Fibroblast of lung (primary cell): ENCODE measurements at regions not wholly inside any gene's neighbourhood (a gene's known extent, or its start where the extent isn't known, plus 50 kb on each side); places are given as distances from the start of the nearest gene placed in this dataset.

Source experiments
- DNase-seq, 2 donors: peaks; one replicate each; pipeline versions ENCODE4 v3.0.0 to v3.0.0-alpha.2; 2010; ENCODE audit warnings: low read depth in 2 of 2
- H2AFZ ChIP-seq: 2 replicates; pipeline ENCODE4 v1.5.1; 2012; ENCODE audit warnings: low read length, control low read depth, inconsistent platforms
- H3K27ac ChIP-seq: 2 replicates; pipeline ENCODE4 v1.5.1; 2011; ENCODE audit warnings: low read length, control low read depth; ENCODE audit not compliant: insufficient read depth
- H3K27me3 ChIP-seq: 2 replicates; pipeline ENCODE4 v1.5.1; 2011; ENCODE audit warnings: mild to moderate bottlenecking, low read length; ENCODE audit not compliant: control insufficient read depth, insufficient read depth
- H3K36me3 ChIP-seq: 2 replicates; pipeline ENCODE4 v1.5.1; 2011; ENCODE audit warnings: low read length; ENCODE audit not compliant: control insufficient read depth, insufficient read depth
- H3K4me1 ChIP-seq: 2 replicates; pipeline ENCODE4 v1.5.1; 2011; ENCODE audit warnings: low read length; ENCODE audit not compliant: control insufficient read depth, insufficient read depth; ENCODE audit errors: extremely low read depth
- H3K4me2 ChIP-seq: 2 replicates; pipeline ENCODE4 v1.5.1; 2011; ENCODE audit warnings: low read length, control low read depth; ENCODE audit not compliant: insufficient read depth; ENCODE audit errors: extremely low read depth
- H3K4me3 ChIP-seq, 4 experiments: fragments of 200-600 bp in 1 of 4; sonication (generic) in 1 of 4; replicated peaks in 1 of 4; 2 replicates each; pipeline ENCODE4 v1.5.1; 2011 to 2016; ENCODE audit warnings: low read length in 4 of 4, low read depth in 3 of 4, mild to moderate bottlenecking in 3 of 4, control low read depth in 2 of 4, inconsistent platforms in 1 of 4, mixed read lengths in 1 of 4; ENCODE audit not compliant: insufficient read depth in 1 of 4; ENCODE audit errors: control extremely low read depth in 1 of 4
- H3K79me2 ChIP-seq: 2 replicates; pipeline ENCODE4 v1.5.1; 2012; ENCODE audit warnings: mild to moderate bottlenecking, low read length, inconsistent platforms; ENCODE audit not compliant: control insufficient read depth, insufficient read depth
- H3K9ac ChIP-seq: 2 replicates; pipeline ENCODE4 v1.5.1; 2011; ENCODE audit warnings: mild to moderate bottlenecking, low read length, control low read depth; ENCODE audit not compliant: insufficient read depth
- H3K9me3 ChIP-seq: 2 replicates; pipeline ENCODE4 v1.5.1; 2012; ENCODE audit warnings: low read depth, low read length; ENCODE audit not compliant: control insufficient read depth, insufficient read depth
- H4K20me1 ChIP-seq: 2 replicates; pipeline ENCODE4 v1.5.1; 2011; ENCODE audit warnings: low read length; ENCODE audit not compliant: control insufficient read depth, insufficient read depth; ENCODE audit errors: extremely low read depth
- EZH2 ChIP-seq: IDR thresholded peaks from 2 replicates; pipeline ENCODE4 v1.5.1; 2012; ENCODE audit warnings: low read length, control low read depth, mild to moderate bottlenecking; ENCODE audit errors: missing control alignments
- TF ChIP-seq, protein P1 (sequence below), 2 donors: IDR thresholded peaks in 1 of 2; conservative IDR thresholded peaks in 1 of 2; 1 replicate in 1 of 2; 2 replicates in 1 of 2; pipeline ENCODE4 v1.5.1; 2011 to 2012; ENCODE audit warnings: low read length in 2 of 2, control low read depth in 1 of 2, inconsistent platforms in 1 of 2, low read depth in 1 of 2, mild to moderate bottlenecking in 1 of 2

DNA sequence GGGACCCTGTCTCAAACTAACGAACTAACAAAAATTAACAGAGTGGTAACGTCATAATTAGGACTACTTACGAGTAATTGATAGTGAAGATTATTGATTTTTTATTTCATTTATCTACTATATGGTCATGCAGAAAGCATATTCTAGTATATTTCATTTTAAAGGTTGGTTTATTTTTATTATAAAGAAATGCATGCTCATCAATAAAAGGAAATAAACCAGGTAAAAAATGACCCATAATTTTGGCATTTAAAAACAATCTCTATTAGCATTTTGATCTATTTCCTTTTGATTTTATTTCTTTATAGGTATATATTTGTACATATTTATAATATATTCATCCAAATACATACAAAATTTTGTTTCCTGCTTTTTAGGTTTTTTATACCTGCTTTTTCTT is 401.4 kb upstream of the ID4 start:
- TF ChIP-seq, protein P1, sequence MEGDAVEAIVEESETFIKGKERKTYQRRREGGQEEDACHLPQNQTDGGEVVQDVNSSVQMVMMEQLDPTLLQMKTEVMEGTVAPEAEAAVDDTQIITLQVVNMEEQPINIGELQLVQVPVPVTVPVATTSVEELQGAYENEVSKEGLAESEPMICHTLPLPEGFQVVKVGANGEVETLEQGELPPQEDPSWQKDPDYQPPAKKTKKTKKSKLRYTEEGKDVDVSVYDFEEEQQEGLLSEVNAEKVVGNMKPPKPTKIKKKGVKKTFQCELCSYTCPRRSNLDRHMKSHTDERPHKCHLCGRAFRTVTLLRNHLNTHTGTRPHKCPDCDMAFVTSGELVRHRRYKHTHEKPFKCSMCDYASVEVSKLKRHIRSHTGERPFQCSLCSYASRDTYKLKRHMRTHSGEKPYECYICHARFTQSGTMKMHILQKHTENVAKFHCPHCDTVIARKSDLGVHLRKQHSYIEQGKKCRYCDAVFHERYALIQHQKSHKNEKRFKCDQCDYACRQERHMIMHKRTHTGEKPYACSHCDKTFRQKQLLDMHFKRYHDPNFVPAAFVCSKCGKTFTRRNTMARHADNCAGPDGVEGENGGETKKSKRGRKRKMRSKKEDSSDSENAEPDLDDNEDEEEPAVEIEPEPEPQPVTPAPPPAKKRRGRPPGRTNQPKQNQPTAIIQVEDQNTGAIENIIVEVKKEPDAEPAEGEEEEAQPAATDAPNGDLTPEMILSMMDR (conservative IDR thresholded peaks at IDR 0.05 in 1 of 2, IDR thresholded peaks at IDR 0.05 in 1 of 2; ENCODE audit: low read depth in 1 of 2, low read length in 2 of 2): no peak
- no peak for TF ChIP-seq EZH2
- Histone ChIP-seq H3K27me3 (no peaks in the 10 kb centered on the region), H3K4me3 (no peak overlapping the region), H4K20me1 (no peaks in the 10 kb centered on the region), H3K79me2 (no peaks in the 10 kb centered on the region), H3K4me1 (no peaks in the 10 kb centered on the region), H3K9me3 (no peaks in the 10 kb centered on the region), H3K27ac (no peak overlapping the region), H3K36me3 (no peaks in the 10 kb centered on the region), H2AFZ (no peak overlapping the region), H3K4me2 (no peak overlapping the region), H3K9ac (no peak overlapping the region)
- DNase-seq: no peak

- TF ChIP-seq EZH2: no peak
- TF ChIP-seq, protein P1 (conservative IDR thresholded peaks at IDR 0.05 in 1 of 2, IDR thresholded peaks at IDR 0.05 in 1 of 2; ENCODE audit: low read depth in 1 of 2, low read length in 2 of 2): no peak
- Histone ChIP-seq H3K27ac (no peak overlapping the region), H3K36me3 (no peaks in the 10 kb centered on the region)
Measured at GRCh38 chr6:19438566-19439353, 398.4 kb upstream of the ID4 start.

GRCh38 chr6:19440531-19440930 is 396.6 kb upstream of the ID4 start:
- Histone ChIP-seq H3K4me3 (no peak overlapping the region), H3K27me3 (no peaks in the 10 kb centered on the region), H3K9ac (no peak overlapping the region), H3K36me3 (no peaks in the 10 kb centered on the region), H3K4me2 (no peak overlapping the region), H3K27ac (no peak overlapping the region), H4K20me1 (no peaks in the 10 kb centered on the region), H3K4me1 (no peaks in the 10 kb centered on the region), H3K9me3 (no peaks in the 10 kb centered on the region), H2AFZ (no peak overlapping the region), H3K79me2 (no peaks in the 10 kb centered on the region)
- TF ChIP-seq, protein P1 (conservative IDR thresholded peaks at IDR 0.05 in 1 of 2, IDR thresholded peaks at IDR 0.05 in 1 of 2; ENCODE audit: low read depth in 1 of 2, low read length in 2 of 2): no peak
- TF ChIP-seq EZH2: no peak
- DNase-seq: no peak

More at GRCh38 chr6:19438566-19439353, 398.4 kb upstream of the ID4 start:
- no peaks in the 10 kb centered on the region for H3K9me3 ChIP-seq
- H3K4me2 ChIP-seq: no peak overlapping the region
- H3K4me1 ChIP-seq: no peaks in the 10 kb centered on the region
- H3K27me3 ChIP-seq: no peaks in the 10 kb centered on the region
- H3K9ac ChIP-seq: no peak overlapping the region
- no peak overlapping the region for H2AFZ ChIP-seq
- H4K20me1 ChIP-seq: no peaks in the 10 kb centered on the region
- H3K79me2 ChIP-seq: no peaks in the 10 kb centered on the region
- no peak for DNase-seq
- no peak overlapping the region for H3K4me3 ChIP-seq
